Upper lobe of left lung (tissue), 4 donors: ENCODE measurements at regions not wholly inside any gene's neighbourhood (a gene's known extent, or its start where the extent isn't known, plus 50 kb on each side); places are given as distances from the start of the nearest gene placed in this dataset.

Experiments used
- POLR2A ChIP-seq, 4 donors: fragments of 450-650 bp; IDR thresholded peaks; one replicate each; pipeline ENCODE4 v1.5.1; 2016 to 2017; ENCODE audit warnings: antibody characterized with exemption in 4 of 4, mild to moderate bottlenecking in 2 of 4
- POLR2AphosphoS5 ChIP-seq, 2 donors: sonication (generic); formaldehyde crosslinking; IDR thresholded peaks; one replicate each; pipeline ENCODE4 v1.5.1; 2017; ENCODE audit warnings: antibody characterized with exemption in 2 of 2
- TF ChIP-seq, protein P1 (sequence below), 6 experiments: fragments of 450-650 bp in 4 of 6; fragments of 200-600 bp in 2 of 6; sonication (generic) in 2 of 6; IDR thresholded peaks; one replicate each; pipeline ENCODE4 v1.5.1; 2016 to 2019; ENCODE audit warnings: antibody characterized with exemption in 6 of 6

DNA sequence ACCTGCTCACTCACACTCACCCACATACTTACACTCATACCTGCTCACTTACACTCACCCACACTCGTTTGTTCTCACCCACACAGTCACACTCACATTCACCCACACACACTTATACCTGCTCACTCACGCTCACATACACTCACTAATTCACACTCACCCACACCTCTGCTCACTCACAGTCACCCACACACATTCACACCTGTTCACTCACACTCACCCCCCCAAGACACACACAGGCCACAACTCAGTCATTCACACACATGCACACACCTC is 436.2 kb downstream of the BCL11B start:
- TF ChIP-seq, protein P1, sequence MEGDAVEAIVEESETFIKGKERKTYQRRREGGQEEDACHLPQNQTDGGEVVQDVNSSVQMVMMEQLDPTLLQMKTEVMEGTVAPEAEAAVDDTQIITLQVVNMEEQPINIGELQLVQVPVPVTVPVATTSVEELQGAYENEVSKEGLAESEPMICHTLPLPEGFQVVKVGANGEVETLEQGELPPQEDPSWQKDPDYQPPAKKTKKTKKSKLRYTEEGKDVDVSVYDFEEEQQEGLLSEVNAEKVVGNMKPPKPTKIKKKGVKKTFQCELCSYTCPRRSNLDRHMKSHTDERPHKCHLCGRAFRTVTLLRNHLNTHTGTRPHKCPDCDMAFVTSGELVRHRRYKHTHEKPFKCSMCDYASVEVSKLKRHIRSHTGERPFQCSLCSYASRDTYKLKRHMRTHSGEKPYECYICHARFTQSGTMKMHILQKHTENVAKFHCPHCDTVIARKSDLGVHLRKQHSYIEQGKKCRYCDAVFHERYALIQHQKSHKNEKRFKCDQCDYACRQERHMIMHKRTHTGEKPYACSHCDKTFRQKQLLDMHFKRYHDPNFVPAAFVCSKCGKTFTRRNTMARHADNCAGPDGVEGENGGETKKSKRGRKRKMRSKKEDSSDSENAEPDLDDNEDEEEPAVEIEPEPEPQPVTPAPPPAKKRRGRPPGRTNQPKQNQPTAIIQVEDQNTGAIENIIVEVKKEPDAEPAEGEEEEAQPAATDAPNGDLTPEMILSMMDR (IDR thresholded peaks at IDR 0.05) = no peak
- no peak for TF ChIP-seq POLR2AphosphoS5 (IDR thresholded peaks at IDR 0.05)
- TF ChIP-seq POLR2A (IDR thresholded peaks at IDR 0.05) = no peak
